A549 (cell line): ENCODE measurements at regions not wholly inside any gene's neighbourhood (a gene's known extent, or its start where the extent isn't known, plus 50 kb on each side); places are given as distances from the start of the nearest gene placed in this dataset.

Experiments used
- ATAC-seq, 2 experiments: fragments of 200-7000 bp in 1 of 2; fragments of >200 bp in 1 of 2; cut with Nextera tagmentation in 1 of 2; cut with Tn5 transposase in 1 of 2; 3 replicates each; pipeline versions ENCODE4 v1.8.0 to v1.9.1; 2018 to 2020; ENCODE audit warnings: mild to moderate bottlenecking in 1 of 2, moderate library complexity in 1 of 2
- CTCF ChIA-PET: fragments of 300-600 bp; sonication (Branson Sonifier 250); formaldehyde crosslinking; extraction: SDS; loops from one replicate; lab custom pipeline; 2021; ENCODE audit warnings: antibody characterized with exemption, inconsistent platforms; lab: Yijun Ruan, JAX
- POLR2A ChIA-PET: fragments of 350-600 bp; formaldehyde crosslinking; extraction: SDS; loops from one replicate; lab custom pipeline; 2021; ENCODE audit warnings: antibody characterized with exemption, inconsistent platforms; lab: Yijun Ruan, JAX
- DNase-seq, 2 experiments: peaks; one replicate each; pipeline versions ENCODE4 v3.0.0 to v3.0.0-alpha.2; 2011 to 2016; ENCODE audit warnings: low read depth in 1 of 2, low spot score in 1 of 2
- FAIRE-seq: peaks from 2 replicates; lab custom pipeline; 2011; peaks lifted over from hg19 to GRCh38; lab: Jason Lieb, UNC
- H3K27ac ChIP-seq, 2 experiments: fragments of >200 bp; sonication (Bioruptor Twin); formaldehyde crosslinking; 3 replicates each; pipeline ENCODE4 v1.5.1; 2016 to 2017
- H3K4me1 ChIP-seq: fragments of >200 bp; sonication (Bioruptor Twin); formaldehyde crosslinking; 3 replicates; pipeline ENCODE4 v1.6.1; 2016
- H3K4me2 ChIP-seq: fragments of >200 bp; sonication (Bioruptor Twin); formaldehyde crosslinking; 3 replicates; pipeline ENCODE4 v1.6.1; 2016
- H3K4me3 ChIP-seq: fragments of >200 bp; sonication (Bioruptor Twin); formaldehyde crosslinking; 3 replicates; pipeline ENCODE4 v1.5.1; 2016
- H3K9me3 ChIP-seq: fragments of >200 bp; sonication (Bioruptor Twin); formaldehyde crosslinking; 3 replicates; pipeline ENCODE4 v1.6.1; 2016
- ATOH8 ChIP-seq: fragments of 250-450 bp; sonication (Bioruptor Pico); IDR thresholded peaks from 2 replicates; pipeline ENCODE4 v1.5.0; 2020; ENCODE audit warnings: low read depth, mild to moderate bottlenecking, moderate library complexity
- BCL3 ChIP-seq: fragments of >200 bp; sonication (Bioruptor Twin); formaldehyde crosslinking; IDR thresholded peaks from 3 replicates; pipeline ENCODE4 v1.6.1; 2016
- ESRRA ChIP-seq: fragments of 150-350 bp; IDR thresholded peaks from 2 replicates; pipeline ENCODE4 v1.6.1; 2014; ENCODE audit warnings: mild to moderate bottlenecking, low read length, borderline replicate concordance
- FOXS1 ChIP-seq: fragments of 250-450 bp; sonication (Bioruptor Pico); IDR thresholded peaks from 2 replicates; pipeline ENCODE4 v1.5.0; 2020; ENCODE audit warnings: mild to moderate bottlenecking, moderate library complexity
- HES2 ChIP-seq: fragments of >200 bp; sonication (Bioruptor Twin); formaldehyde crosslinking; IDR thresholded peaks from 2 replicates; pipeline ENCODE4 v1.6.1; 2016
- HEYL ChIP-seq: fragments of 250-450 bp; sonication (Bioruptor Pico); IDR thresholded peaks from 2 replicates; pipeline ENCODE4 v1.8.0; 2021; ENCODE audit warnings: mild to moderate bottlenecking, moderate library complexity
- HMGXB4 ChIP-seq: fragments of 250-450 bp; sonication (Bioruptor Pico); IDR thresholded peaks from 2 replicates; pipeline ENCODE4 v1.5.0; 2021; ENCODE audit warnings: mild to moderate bottlenecking, moderate library complexity, borderline replicate concordance
- HOXB13 ChIP-seq: fragments of 250-450 bp; sonication (Bioruptor Pico); IDR thresholded peaks from 2 replicates; pipeline ENCODE4 v1.5.0; 2020; ENCODE audit warnings: low read depth, mild to moderate bottlenecking, moderate library complexity
- HOXB5 ChIP-seq: fragments of 250-450 bp; sonication (Bioruptor Pico); IDR thresholded peaks from 2 replicates; pipeline ENCODE4 v1.5.0; 2020; ENCODE audit warnings: mild to moderate bottlenecking, moderate library complexity
- JUNB ChIP-seq: fragments of >200 bp; sonication (Bioruptor Twin); formaldehyde crosslinking; IDR thresholded peaks from 2 replicates; pipeline ENCODE4 v1.6.1; 2016
- MAZ ChIP-seq: fragments of 150-350 bp; IDR thresholded peaks from 2 replicates; pipeline ENCODE4 v1.6.1; 2014; ENCODE audit warnings: antibody characterized with exemption, low read depth, low read length, borderline replicate concordance
- PHF8 ChIP-seq: fragments of 200-600 bp; sonication (generic); IDR thresholded peaks from 2 replicates; pipeline ENCODE4 v1.6.1; 2016; ENCODE audit warnings: low read depth, mild to moderate bottlenecking, antibody characterized with exemption, moderate library complexity, borderline replicate concordance
- RCOR1 ChIP-seq: fragments of 150-350 bp; IDR thresholded peaks from 2 replicates; pipeline ENCODE4 v1.6.1; 2014; ENCODE audit warnings: antibody characterized with exemption, low read length, low read depth
- REST ChIP-seq: fragments of 200-600 bp; sonication (generic); IDR thresholded peaks from 2 replicates; pipeline ENCODE4 v1.6.1; 2016; ENCODE audit warnings: antibody characterized with exemption, mild to moderate bottlenecking, moderate library complexity
- SREBF2 ChIP-seq: fragments of 450-650 bp; IDR thresholded peaks from 2 replicates; pipeline ENCODE4 v1.6.1; 2014; ENCODE audit warnings: mild to moderate bottlenecking, moderate library complexity
- WGBS: methylation state at CpG from one replicate; pipeline ENCODE4 v1.1.6; 2017; ENCODE audit errors: missing lambda C conversion rate; 5-methylcytosine and 5-hydroxymethylcytosine counted together

GRCh38 chr5:142463904-142464303 lies 139.1 kb upstream of the SPRY4 start:
- H3K4me3 ChIP-seq = no peak overlapping the region
- H3K9me3 ChIP-seq = no peaks in the 10 kb centered on the region
- ChIA-PET CTCF (interaction anchor here (1.0 kb wide), 1 partner anchor 85 kb away, joined by 4 read pairs; no protein-coding TSS in a partner anchor), POLR2A (no interaction called here)
- no peak overlapping the region for H3K27ac ChIP-seq
- WGBS = 65% methylated on average over 2 of the region's 2 CpGs
- FAIRE-seq (no peak), DNase-seq (no peak), ATAC-seq (no peak)
- no peaks in the 10 kb centered on the region for H3K4me1 ChIP-seq
- TF ChIP-seq MAZ (no peak), HMGXB4 (CRISPR knock-in tag) (no peak), ESRRA (no peak), HOXB13 (CRISPR knock-in tag) (no peak), ATOH8 (CRISPR knock-in tag) (no peak), FOXS1 (CRISPR knock-in tag) (no peak), SREBF2 (no peak), PHF8 (no peak), HOXB5 (CRISPR knock-in tag) (no peak), BCL3 (no peak), RCOR1 (no peak)
- H3K4me2 ChIP-seq = no peak overlapping the region

- no peak for ATAC-seq
- no peak for TF ChIP-seq HEYL (CRISPR knock-in tag)
- TF ChIP-seq JUNB = no peak
- no peak for TF ChIP-seq HES2
- TF ChIP-seq MAZ = no peak
- POLR2A ChIA-PET = no interaction called here
- Histone ChIP-seq H3K27ac (no peak overlapping the region), H3K9me3 (no peaks in the 10 kb centered on the region), H3K4me3 (no peak overlapping the region), H3K4me1 (no peaks in the 10 kb centered on the region), H3K4me2 (no peak overlapping the region)
- no peak for DNase-seq
- 48% methylated on average over 5 of the region's 5 CpGs for WGBS
- CTCF ChIA-PET = interaction anchor here (1.1 to 1.7 kb wide), 2 partner anchors 10 to 21 kb away, joined by 3 to 4 read pairs; no protein-coding TSS in a partner anchor
- FAIRE-seq = no peak
Observed at GRCh38 chr5:142461028-142461590, 136.3 kb upstream of the SPRY4 start.

GRCh38 chr5:142459209-142459608 lies 134.4 kb upstream of the SPRY4 start:
- Histone ChIP-seq H3K4me2 (no peak overlapping the region), H3K4me3 (no peak overlapping the region), H3K27ac (no peak overlapping the region), H3K9me3 (no peaks in the 10 kb centered on the region), H3K4me1 (no peaks in the 10 kb centered on the region)
- no peak for ATAC-seq
- no peak for DNase-seq
- peak; percentile 71 for TF ChIP-seq REST
- TF ChIP-seq HES2 = no peak
- WGBS = 17% methylated on average over 1 of the region's 1 CpG
- CTCF ChIA-PET = interaction anchor here (1.2 kb wide), 2 partner anchors 83 to 90 kb away, joined by 3 read pairs; no protein-coding TSS in a partner anchor
- POLR2A ChIA-PET = no interaction called here
- FAIRE-seq = no peak
